ENCODE measurements at regions not wholly inside any gene's neighbourhood (a gene's known extent, or its start where the extent isn't known, plus 50 kb on each side); places are given as distances from the start of the nearest gene placed in this dataset.

DNA sequence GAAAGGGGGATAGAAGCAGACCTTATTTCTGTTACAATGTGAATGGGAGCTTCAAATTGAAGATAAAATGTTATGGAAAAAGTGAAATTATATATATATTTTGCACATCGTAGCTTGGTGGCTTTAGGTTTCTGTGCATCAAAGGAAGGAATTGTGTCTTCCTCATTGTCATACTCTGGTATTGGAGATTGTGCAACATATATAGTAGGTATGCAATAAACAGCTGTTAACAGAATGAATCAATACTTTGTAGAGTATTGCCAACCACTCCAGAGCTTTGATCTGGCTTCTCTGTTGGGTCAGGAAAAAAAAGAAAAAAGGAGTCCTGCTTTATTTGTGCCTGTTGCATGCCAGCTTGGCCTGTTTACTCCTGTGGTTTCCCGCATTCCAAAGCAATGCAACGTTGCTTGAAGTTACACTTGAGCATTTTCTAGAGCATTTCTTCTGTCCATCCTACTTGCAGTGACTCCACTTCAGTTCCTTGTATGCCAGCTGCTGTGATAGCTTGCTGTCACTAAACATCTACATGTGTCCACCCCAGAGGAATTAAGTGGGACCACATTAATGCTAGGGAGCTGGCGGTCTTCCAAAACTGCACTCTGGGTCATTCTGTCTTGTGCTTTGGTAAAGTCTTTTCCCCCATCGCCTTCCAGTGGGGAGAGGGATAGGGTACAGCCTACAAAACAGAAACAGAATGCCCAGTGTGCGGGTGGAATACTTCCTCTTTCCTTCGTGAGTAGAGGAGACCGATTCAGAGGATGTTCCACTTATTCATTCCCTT, 62.0 kb upstream of the MEF2C start:
- WGBS, 5 donors, result 68 to 79% (median 77%) methylated on average over 8 of the region's 8 CpGs
- Histone ChIP-seq H3K27ac (no peak overlapping the region), H3K4me1 (peaks cover 0 to 9% (median 0%) of the 10 kb centered on the region in 4 donors), H3K36me3 (no peaks in the 10 kb centered on the region), H3K4me3 (no peak overlapping the region), H3K27me3 (no peaks in the 10 kb centered on the region), H3K9me3 (no peaks in the 10 kb centered on the region)
- intact Hi-C loops (cut with DNase I; ENCODE audit: low total_unique reads), result no loop called here
- TF ChIP-seq POLR2A (IDR thresholded peaks at IDR 0.05), result no peak
- DNase-seq, result no peak

DNA sequence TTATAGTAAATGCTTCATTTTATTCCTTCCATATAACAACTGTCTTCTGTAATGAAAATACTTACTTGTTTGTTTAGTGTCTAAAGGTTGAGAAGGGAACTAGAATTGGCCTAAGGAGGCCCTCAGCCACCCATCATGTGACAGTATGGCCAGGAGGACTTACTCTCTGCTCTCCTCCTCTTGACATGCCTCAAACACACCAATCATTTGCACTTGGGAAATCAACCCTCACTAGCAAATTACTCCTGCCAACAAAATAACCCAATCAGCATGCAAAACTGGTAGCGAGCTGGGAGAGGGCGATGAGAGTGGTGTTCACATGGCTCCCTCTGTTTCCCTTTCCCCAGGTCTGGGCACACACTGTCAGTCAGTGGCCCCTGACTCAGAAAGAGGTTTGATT, 58.6 kb upstream of the MEF2C start:
- no peak for DNase-seq
- WGBS, 5 donors, result 89 to 98% (median 96%) methylated on average over 2 of the region's 2 CpGs
- TF ChIP-seq EP300 (IDR thresholded peaks at IDR 0.05) (no peak), POLR2A (IDR thresholded peaks at IDR 0.05) (no peak), POLR2AphosphoS5 (IDR thresholded peaks at IDR 0.05) (no peak)
- TF ChIP-seq, protein P1, sequence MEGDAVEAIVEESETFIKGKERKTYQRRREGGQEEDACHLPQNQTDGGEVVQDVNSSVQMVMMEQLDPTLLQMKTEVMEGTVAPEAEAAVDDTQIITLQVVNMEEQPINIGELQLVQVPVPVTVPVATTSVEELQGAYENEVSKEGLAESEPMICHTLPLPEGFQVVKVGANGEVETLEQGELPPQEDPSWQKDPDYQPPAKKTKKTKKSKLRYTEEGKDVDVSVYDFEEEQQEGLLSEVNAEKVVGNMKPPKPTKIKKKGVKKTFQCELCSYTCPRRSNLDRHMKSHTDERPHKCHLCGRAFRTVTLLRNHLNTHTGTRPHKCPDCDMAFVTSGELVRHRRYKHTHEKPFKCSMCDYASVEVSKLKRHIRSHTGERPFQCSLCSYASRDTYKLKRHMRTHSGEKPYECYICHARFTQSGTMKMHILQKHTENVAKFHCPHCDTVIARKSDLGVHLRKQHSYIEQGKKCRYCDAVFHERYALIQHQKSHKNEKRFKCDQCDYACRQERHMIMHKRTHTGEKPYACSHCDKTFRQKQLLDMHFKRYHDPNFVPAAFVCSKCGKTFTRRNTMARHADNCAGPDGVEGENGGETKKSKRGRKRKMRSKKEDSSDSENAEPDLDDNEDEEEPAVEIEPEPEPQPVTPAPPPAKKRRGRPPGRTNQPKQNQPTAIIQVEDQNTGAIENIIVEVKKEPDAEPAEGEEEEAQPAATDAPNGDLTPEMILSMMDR (IDR thresholded peaks at IDR 0.05), result no peak
- peak overlapping the region in 3 of 5 donors; percentile 7 to 41 (median 41) for H3K27ac ChIP-seq
- intact Hi-C loops (cut with DNase I; ENCODE audit: low total_unique reads), result no loop called here
- H3K36me3 ChIP-seq, result no peaks in the 10 kb centered on the region
- H3K27me3 ChIP-seq, result no peaks in the 10 kb centered on the region
- peaks cover 0 to 14% (median 0%) of the 10 kb centered on the region in 4 donors for H3K4me1 ChIP-seq
- no peaks in the 10 kb centered on the region for H3K9me3 ChIP-seq
- no peak overlapping the region for H3K4me3 ChIP-seq

DNA sequence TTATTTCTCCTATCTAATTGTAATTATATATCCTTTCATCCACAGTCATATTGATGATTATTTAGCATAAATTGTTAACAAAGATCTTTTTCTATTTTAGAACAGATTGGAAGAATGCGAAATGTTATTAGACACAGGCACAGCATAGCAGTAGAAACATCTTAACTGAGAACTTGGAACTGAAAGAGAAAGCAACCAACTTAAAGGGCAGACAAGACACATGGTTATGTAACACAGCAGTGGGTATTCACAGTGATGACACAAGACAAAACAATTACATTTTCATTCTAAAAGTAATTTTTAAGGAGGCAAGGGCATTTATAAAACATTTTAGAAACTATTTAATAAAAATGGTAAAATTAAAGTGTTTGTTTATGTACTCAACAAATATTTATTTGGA, 57.7 kb upstream of the MEF2C start:
- Histone ChIP-seq H3K9me3 (no peaks in the 10 kb centered on the region), H3K4me1 (peaks cover 0 to 14% (median 0%) of the 10 kb centered on the region in 4 donors), H3K36me3 (no peaks in the 10 kb centered on the region), H3K4me3 (no peak overlapping the region), H3K27ac (no peak overlapping the region), H3K27me3 (no peaks in the 10 kb centered on the region)
- WGBS, 5 donors, result 82 to 90% (median 88%) methylated on average over 1 of the region's 1 CpG
- TF ChIP-seq POLR2AphosphoS5 (IDR thresholded peaks at IDR 0.05) (no peak), EP300 (IDR thresholded peaks at IDR 0.05) (no peak), POLR2A (IDR thresholded peaks at IDR 0.05) (no peak)
- TF ChIP-seq, protein P1 (IDR thresholded peaks at IDR 0.05), result no peak
- no peak for DNase-seq
- intact Hi-C loops (cut with DNase I; ENCODE audit: low total_unique reads), result no loop called here

- Histone ChIP-seq H3K4me3 (no peak overlapping the region), H3K9me3 (no peaks in the 10 kb centered on the region), H3K4me1 (peaks cover 0 to 14% (median 0%) of the 10 kb centered on the region in 4 donors), H3K27ac (peak overlapping the region in 1 of 5 donors; percentile 3), H3K27me3 (no peaks in the 10 kb centered on the region), H3K36me3 (no peaks in the 10 kb centered on the region)
- intact Hi-C loops (cut with DNase I; ENCODE audit: low total_unique reads), result no loop called here
- TF ChIP-seq POLR2AphosphoS5 (IDR thresholded peaks at IDR 0.05), result no peak
- TF ChIP-seq POLR2A (IDR thresholded peaks at IDR 0.05), result no peak
- TF ChIP-seq, protein P1 (IDR thresholded peaks at IDR 0.05), result no peak
- TF ChIP-seq EP300 (IDR thresholded peaks at IDR 0.05), result no peak
- WGBS, 5 donors, result 74 to 90% (median 84%) methylated on average over 2 of the region's 2 CpGs
- no peak for DNase-seq
Measured at GRCh38 chr5:88939300-88939699, 56.3 kb upstream of the MEF2C start.

DNA sequence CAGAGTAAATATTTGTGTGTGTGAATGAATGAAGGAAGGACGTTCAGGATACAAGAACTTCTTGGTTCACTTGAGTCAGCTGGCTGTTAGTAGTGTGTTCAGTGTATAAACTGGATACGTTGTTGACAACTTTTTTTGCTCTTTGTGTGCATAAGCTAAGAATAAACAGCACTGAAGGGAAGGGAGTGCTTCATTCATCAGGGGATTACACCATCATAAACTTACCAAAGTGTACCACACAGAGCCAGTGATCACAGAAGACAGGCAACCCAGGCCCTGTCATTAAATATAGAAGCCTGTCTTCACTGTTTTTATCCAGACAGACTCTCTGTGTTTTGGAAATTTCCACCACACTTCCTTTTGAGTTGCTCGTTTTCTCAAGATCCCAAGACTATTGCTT, 55.5 kb upstream of the MEF2C start:
- intact Hi-C loops (cut with DNase I; ENCODE audit: low total_unique reads), result no loop called here
- Histone ChIP-seq H3K27ac (peak overlapping the region in 2 of 5 donors; percentile 3 to 54), H3K4me3 (no peak overlapping the region), H3K9me3 (no peaks in the 10 kb centered on the region), H3K4me1 (peaks cover 0 to 14% (median 0%) of the 10 kb centered on the region in 4 donors), H3K27me3 (no peaks in the 10 kb centered on the region), H3K36me3 (no peaks in the 10 kb centered on the region)
- no peak for DNase-seq
- WGBS, 5 donors, result 30 to 50% (median 39%) methylated on average over 3 of the region's 3 CpGs
- TF ChIP-seq EP300 (IDR thresholded peaks at IDR 0.05), result no peak
- TF ChIP-seq, protein P1 (IDR thresholded peaks at IDR 0.05), result no peak
- no peak for TF ChIP-seq POLR2AphosphoS5 (IDR thresholded peaks at IDR 0.05)
- no peak for TF ChIP-seq POLR2A (IDR thresholded peaks at IDR 0.05)

Measured in stomach (tissue), 8 donors.